Fibroblast of the aortic adventitia (primary cell): ENCODE measurements at regions not wholly inside any gene's neighbourhood (a gene's known extent, or its start where the extent isn't known, plus 50 kb on each side); places are given as distances from the start of the nearest gene placed in this dataset.

ENCODE experiments used
- DNase-seq: peaks from one replicate; pipeline ENCODE4 v3.0.0-alpha.2; 2010; ENCODE audit warnings: low read depth
- H3K4me3 ChIP-seq: 2 replicates; pipeline ENCODE4 v1.5.1; 2011; ENCODE audit warnings: low read depth, mild to moderate bottlenecking, control low read depth, low read length, moderate library complexity
- TF ChIP-seq, protein P1 (sequence below): IDR thresholded peaks from 2 replicates; pipeline ENCODE4 v1.5.1; 2011; ENCODE audit warnings: mild to moderate bottlenecking, low read length, control low read depth, inconsistent platforms; ENCODE audit not compliant: insufficient read depth

DNA sequence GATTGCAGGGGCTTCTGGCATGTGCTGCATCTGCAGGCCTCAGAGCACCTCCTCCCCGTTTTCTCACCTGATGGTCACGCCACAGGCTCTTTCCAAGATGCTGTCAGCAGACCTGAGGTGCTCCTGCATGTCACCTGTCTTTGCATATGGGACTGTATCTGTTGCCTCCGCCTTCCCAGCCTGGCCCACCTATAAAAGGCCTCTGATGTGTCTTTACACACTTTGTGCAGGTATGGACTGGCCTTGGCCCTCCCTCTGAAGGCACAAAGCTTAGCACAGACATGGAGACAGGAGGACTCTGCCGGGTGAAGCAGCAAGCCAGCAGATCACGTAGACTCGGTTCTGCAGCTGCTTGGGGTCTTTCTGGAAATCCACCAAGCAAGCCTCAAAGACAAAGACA lies 220.9 kb upstream of the PPP2R2D start:
- DNase-seq, result no peak
- H3K4me3 ChIP-seq, result no peak overlapping the region
- TF ChIP-seq, protein P1, sequence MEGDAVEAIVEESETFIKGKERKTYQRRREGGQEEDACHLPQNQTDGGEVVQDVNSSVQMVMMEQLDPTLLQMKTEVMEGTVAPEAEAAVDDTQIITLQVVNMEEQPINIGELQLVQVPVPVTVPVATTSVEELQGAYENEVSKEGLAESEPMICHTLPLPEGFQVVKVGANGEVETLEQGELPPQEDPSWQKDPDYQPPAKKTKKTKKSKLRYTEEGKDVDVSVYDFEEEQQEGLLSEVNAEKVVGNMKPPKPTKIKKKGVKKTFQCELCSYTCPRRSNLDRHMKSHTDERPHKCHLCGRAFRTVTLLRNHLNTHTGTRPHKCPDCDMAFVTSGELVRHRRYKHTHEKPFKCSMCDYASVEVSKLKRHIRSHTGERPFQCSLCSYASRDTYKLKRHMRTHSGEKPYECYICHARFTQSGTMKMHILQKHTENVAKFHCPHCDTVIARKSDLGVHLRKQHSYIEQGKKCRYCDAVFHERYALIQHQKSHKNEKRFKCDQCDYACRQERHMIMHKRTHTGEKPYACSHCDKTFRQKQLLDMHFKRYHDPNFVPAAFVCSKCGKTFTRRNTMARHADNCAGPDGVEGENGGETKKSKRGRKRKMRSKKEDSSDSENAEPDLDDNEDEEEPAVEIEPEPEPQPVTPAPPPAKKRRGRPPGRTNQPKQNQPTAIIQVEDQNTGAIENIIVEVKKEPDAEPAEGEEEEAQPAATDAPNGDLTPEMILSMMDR, result no peak

DNA sequence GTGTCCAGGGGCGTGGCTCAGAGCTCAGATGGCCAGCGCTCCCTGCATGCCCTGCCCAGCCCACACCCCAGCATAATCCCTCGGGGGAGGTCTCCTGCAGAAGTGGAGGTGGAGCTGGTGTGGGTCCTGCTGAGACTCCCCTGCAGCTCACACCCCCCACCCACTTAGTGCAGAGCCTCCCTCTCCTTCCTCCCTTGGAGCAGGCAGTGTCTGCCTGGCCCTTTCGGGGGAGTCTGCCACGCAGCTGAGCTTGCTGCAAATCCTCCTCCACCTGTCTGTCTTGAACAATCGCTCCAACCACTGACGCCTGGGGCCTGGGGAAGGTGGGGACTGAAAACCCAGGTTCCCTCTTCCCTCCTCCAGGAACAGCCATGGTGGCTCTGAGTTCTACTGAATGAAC lies 219.7 kb upstream of the PPP2R2D start:
- TF ChIP-seq, protein P1, result no peak
- no peak overlapping the region for H3K4me3 ChIP-seq
- DNase-seq, result no peak

DNA sequence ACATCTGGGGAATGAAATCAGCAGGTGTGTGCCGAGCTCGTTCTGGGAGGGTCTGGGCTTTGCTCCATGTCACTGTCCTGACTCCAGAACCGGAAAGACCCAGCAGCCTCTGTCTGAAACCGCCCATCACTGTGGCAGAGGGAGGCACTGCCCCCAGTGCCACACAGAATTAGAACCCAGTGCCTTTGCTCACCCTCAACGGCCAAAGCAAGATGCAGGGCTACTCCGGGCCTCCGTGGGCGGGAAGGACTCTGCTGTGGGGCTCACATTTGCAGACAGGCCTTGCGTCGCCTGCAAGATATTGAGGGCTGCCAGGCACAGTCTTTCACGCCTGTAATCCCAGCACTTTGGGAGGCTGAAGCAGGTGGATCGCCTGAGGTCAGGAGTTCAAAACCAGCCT lies 219.2 kb upstream of the PPP2R2D start:
- no peak for DNase-seq

DNA sequence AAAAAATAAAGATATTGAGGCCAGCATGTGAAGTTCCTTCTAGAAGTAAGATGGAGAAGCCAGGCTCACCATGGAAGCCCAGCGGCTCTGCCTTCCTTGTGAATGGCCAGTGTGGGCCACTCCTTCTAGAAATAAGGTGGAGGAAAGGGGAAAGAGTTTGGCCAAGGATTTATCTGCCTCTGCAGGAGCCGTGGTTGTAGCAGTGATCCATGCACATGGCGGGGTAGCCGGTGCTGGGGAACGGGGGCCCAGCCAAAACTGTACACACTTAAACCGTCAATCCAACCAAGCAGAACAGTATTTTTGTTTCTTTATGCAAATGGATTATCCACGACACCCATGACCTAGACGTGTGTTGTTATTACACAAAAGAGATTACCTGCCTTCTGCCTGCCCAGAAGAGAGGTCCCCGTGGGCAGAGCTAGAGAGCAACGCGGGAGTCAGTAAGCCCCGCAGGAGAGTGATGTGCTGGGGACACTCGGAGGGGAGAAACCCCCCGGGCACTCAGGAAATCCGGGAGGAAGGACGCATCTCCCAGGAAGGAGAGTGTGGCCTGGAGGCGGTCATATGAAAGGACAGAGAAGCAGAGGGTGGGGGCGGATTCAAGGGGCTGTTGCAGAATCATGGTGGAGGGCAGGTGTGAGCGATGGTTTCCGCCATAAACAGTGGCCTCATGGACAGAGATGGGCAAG lies 218.4 kb upstream of the PPP2R2D start:
- no peak for DNase-seq
- TF ChIP-seq, protein P1, result no peak
- H3K4me3 ChIP-seq, result no peak overlapping the region

More for the DNA sequence above, 219.2 kb upstream of the PPP2R2D start:
- H3K4me3 ChIP-seq, result no peak overlapping the region
- TF ChIP-seq, protein P1, result no peak

DNA sequence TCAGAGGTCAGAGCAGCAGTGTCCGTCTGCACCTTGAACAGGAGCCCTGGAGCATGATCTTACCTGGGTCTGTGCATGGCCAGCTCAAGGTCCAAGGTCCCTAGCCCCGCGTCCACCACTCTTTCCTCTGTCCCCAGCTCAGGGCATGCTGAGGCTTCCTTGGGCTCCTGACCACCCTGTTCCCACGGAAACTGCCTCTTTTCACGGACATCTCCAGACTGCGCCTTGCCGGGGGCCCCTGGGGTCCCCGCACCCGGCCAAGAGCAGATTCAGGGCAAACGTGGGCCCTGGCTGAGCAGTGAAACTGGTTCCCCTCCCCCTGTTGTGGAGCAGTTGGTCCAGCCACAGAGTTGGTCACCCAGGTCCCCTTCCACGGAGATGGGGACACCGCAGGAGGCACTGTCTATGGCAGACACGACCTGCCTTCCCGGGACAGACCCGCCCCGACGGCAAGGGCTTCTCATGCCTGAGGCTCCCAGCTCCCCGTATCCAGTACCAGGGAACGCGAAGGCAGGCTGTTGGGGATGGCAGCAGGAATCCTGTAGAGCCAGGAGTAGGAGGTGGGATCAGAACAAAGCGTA lies 217.4 kb upstream of the PPP2R2D start:
- DNase-seq, result no peak
- no peak overlapping the region for H3K4me3 ChIP-seq
- TF ChIP-seq, protein P1, result no peak

DNA sequence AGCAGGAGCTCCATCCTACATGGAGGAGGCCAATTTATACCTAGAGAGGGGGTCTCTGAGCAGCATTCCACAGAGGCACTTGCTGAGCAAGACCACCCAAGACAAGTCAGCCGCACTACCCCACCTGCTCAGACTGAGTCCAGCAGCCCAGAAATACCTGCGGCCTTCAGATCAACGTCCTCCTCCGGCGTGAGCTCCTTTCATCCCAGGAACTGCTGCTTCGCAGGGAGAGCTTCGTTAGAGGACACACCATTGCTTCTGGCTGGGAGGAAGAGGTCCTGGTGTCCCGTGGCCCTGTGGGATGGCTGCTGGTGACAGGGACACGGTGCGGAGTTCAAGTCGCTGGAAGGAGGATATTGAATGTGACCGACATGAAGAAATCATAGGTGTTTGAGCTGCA lies 216.9 kb upstream of the PPP2R2D start:
- TF ChIP-seq, protein P1, result no peak
- no peak overlapping the region for H3K4me3 ChIP-seq
- no peak for DNase-seq

DNA sequence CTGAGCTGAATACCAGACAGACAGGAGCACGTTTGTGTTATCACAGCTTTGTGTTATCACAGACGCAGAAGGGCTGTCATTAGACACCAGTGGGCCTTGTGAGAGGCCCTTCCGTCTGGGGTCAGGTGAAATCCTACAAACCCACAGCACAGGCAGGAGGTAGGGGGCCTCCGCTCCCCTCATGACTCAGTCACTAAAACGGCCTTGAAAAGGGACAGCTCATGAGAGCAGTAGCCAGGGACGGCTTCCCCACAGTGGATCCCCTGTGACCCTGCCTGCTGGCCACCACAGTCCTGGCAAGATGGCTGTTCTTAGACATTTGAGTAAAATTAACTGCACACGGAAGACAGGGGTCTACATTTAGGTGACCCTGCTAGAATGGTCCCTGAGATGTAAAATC lies 215.8 kb upstream of the PPP2R2D start:
- no peak overlapping the region for H3K4me3 ChIP-seq
- TF ChIP-seq, protein P1, result no peak

More for the DNA sequence above, 215.8 kb upstream of the PPP2R2D start:
- DNase-seq, result no peak
